Sciatic nerve (tissue), 2 donors: ENCODE measurements at regions not wholly inside any gene's neighbourhood (a gene's known extent, or its start where the extent isn't known, plus 50 kb on each side); places are given as distances from the start of the nearest gene placed in this dataset.

Source experiments
- ATAC-seq: fragments of 200-7000 bp; cut with Tn5 transposase; one replicate; pipeline ENCODE4 v1.9.1; 2020; ENCODE audit warnings: mild to moderate bottlenecking, moderate library complexity
- DNase-seq: peaks from one replicate; pipeline ENCODE4 v3.0.0-alpha.2; 2020; ENCODE audit warnings: low spot score
- intact Hi-C: fragments of 100-400 bp; cut with DNase I; formaldehyde crosslinking; loops from one replicate; pipeline ENCODE4 v1.14.2; 2022
- donor health status: DM: no; HTN: no; CAD: no.
- donor health status: DM: no; HTN: no; CAD: no.

GRCh38 chr12:75722714-75723200 is 211.3 kb upstream of the KRR1 start:
- DNase-seq (no peak), ATAC-seq (peak; percentile 89)
- intact Hi-C loops, result no loop called here

GRCh38 chr12:75721796-75722195 is 210.4 kb upstream of the KRR1 start:
- DNase-seq (no peak), ATAC-seq (no peak)
- intact Hi-C loops, result no loop called here

- intact Hi-C loops, result no loop called here
- DNase-seq (no peak), ATAC-seq (no peak)
These were observed 209.6 kb upstream of the KRR1 start for GRCh38 chr12:75720812-75721641.

GRCh38 chr12:75717902-75718301 is 206.5 kb upstream of the KRR1 start:
- ATAC-seq (no peak), DNase-seq (no peak)
- intact Hi-C loops, result no loop called here

- ATAC-seq (no peak), DNase-seq (no peak)
- intact Hi-C loops, result no loop called here
These were observed 205.0 kb upstream of the KRR1 start for GRCh38 chr12:75716291-75717025.

- no peak for ATAC-seq
- DNase-seq, result no peak
- intact Hi-C loops, result no loop called here
These were observed 204.3 kb upstream of the KRR1 start for GRCh38 chr12:75715682-75716081.

GRCh38 chr12:75715323-75715644 is 203.9 kb upstream of the KRR1 start:
- intact Hi-C loops, result no loop called here
- ATAC-seq (no peak), DNase-seq (no peak)

GRCh38 chr12:75714462-75715322 is 203.3 kb upstream of the KRR1 start:
- intact Hi-C loops, result no loop called here
- DNase-seq (no peak), ATAC-seq (no peak)

- ATAC-seq, result no peak
- no peak for DNase-seq
- intact Hi-C loops, result no loop called here
These were observed 202.0 kb upstream of the KRR1 start for GRCh38 chr12:75713434-75713833.

- DNase-seq (no peak), ATAC-seq (no peak)
- intact Hi-C loops, result no loop called here
These were observed 200.8 kb upstream of the KRR1 start for GRCh38 chr12:75712223-75712622.

- ATAC-seq (no peak), DNase-seq (no peak)
- intact Hi-C loops, result no loop called here
These were observed 199.9 kb upstream of the KRR1 start for GRCh38 chr12:75711271-75711670.

GRCh38 chr12:75710361-75711069 is 199.1 kb upstream of the KRR1 start:
- ATAC-seq, result peak; percentile 29
- intact Hi-C loops, result no loop called here

GRCh38 chr12:75709503-75709902 is 198.1 kb upstream of the KRR1 start:
- no peak for DNase-seq
- ATAC-seq, result no peak
- intact Hi-C loops, result no loop called here

More at GRCh38 chr12:75710361-75711069, 199.1 kb upstream of the KRR1 start:
- no peak for DNase-seq

GRCh38 chr12:75708802-75709201 is 197.4 kb upstream of the KRR1 start:
- ATAC-seq (no peak), DNase-seq (no peak)
- intact Hi-C loops, result no loop called here

- DNase-seq (no peak), ATAC-seq (no peak)
- intact Hi-C loops, result no loop called here
These were observed 196.6 kb upstream of the KRR1 start for GRCh38 chr12:75707983-75708382.

GRCh38 chr12:75706786-75707605 is 195.6 kb upstream of the KRR1 start:
- intact Hi-C loops, result no loop called here
- DNase-seq, result no peak
- ATAC-seq, result no peak

- intact Hi-C loops, result no loop called here
- peak; percentile 74 for DNase-seq
- ATAC-seq, result peak; percentile 93
These were observed 194.6 kb upstream of the KRR1 start for GRCh38 chr12:75705749-75706711.
